HG02642 (cell line): ENCODE measurements at regions not wholly inside any gene's neighbourhood (a gene's known extent, or its start where the extent isn't known, plus 50 kb on each side); places are given as distances from the start of the nearest gene placed in this dataset.
"Not testable (repeated sequence)": the region's sequence is repeated elsewhere in the genome, so short reads cannot be mapped to it uniquely, and the experiment has no call there.

ENCODE experiments used
- ATAC-seq: cut with Tn5 transposase; IDR thresholded peaks from one replicate; pipeline ENCODE4 v1.9.1; 2021; ENCODE audit warnings: mild to moderate bottlenecking; ENCODE audit not compliant: unreplicated experiment, poor library complexity

DNA sequence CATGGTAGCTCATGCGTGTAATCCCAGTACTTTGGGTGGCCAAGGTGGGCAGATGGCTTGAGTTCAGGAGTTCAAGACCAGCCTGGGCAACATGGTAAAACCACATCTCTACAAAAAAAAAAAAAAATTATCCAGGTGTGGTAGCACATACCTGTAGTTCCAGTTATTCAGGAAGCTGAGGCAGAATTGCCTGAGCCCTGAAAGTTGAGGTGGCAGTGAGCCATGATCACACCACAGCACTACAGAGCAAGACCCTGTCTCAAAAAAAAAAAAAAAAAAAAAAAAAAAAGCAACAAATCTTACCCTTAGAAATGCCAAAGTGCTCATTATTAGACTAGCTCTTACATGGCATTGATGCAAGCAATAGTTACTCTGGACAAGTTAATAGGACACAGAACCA is 724.9 kb downstream of the MAT2B start:
- ATAC-seq: no peak

DNA sequence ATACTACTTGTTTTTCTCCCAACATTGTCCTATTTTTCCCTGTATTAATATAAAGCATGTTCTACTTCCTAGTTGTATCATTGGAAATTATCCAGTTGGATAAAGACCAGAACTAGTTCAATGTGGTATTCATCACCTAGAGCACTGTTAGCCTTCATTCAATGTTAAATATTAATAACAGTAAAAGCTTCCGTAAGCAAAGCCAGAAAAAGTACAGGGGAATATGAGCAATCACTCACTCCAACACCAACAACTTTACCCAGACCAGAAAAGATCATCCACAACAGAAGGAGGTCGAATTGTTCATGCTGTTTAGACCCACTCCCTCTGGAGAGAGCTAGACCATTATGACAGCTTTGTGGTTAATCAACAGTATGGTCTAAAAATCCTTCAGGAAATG is 728.4 kb downstream of the MAT2B start:
- no peak for ATAC-seq

DNA sequence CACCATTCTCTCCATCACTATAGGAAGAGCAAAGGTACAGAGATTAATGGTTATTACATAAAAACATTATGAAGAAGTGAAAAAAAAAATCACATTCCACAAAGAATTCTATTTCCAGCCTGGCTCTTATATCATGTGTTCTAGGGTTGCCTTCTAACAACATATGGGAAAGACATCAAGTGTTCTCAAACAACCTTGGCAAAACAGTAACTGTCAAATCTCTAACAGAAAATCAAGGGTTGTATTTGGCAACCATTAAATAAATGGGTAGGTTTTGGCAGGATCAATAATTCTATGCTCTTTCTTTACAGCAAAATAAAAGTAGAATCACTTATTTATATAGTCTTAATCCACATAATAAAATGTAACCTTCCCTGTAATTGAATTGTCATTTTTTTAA is 728.9 kb downstream of the MAT2B start:
- ATAC-seq: no peak

DNA sequence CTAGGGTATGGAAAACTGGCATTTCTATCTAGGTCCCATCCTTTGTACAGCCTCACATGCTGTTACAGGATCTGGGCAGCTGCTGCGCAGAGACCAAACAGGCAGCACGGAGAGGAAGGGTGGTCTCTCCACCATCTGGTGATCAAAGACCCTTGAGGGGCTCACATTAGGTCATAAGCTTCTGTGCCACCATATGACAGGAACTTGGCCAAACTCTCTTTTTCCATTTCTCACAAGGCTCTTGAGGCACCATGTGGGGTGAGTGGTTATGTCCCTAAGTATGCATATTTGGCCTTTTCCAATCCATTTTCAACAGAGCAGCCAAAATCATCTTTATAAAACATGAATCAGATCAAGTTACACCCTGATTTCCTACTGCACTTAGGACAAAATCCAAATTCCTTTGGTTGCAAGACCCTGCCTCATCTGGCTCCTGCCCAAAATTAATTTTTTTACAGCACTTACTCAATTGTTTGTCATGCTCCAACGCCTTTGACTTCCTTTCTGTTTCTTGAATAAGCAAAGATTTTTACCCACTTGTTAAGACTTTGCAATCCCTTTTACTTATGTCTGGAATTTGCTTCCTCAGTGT is 730.0 kb downstream of the MAT2B start:
- no peak for ATAC-seq

DNA sequence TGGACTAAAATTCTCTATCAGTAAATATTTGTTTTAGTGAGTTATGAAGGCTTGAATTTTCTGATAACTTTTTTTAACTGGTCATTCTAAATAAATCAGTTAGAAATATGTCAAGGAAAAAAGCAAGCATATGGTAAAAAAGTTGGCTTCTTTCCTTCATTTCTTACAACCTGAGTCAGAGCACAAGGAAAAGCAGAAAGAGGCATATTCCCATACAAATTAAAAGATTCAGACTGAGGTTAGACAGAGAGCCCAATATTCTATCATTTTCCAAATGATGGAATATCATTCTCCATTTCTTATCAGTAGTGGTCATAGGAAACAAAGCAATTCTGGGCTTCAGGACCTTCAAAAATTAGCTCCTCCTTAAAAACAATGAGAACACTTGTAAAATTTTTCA is 732.1 kb downstream of the MAT2B start:
- no peak for ATAC-seq

DNA sequence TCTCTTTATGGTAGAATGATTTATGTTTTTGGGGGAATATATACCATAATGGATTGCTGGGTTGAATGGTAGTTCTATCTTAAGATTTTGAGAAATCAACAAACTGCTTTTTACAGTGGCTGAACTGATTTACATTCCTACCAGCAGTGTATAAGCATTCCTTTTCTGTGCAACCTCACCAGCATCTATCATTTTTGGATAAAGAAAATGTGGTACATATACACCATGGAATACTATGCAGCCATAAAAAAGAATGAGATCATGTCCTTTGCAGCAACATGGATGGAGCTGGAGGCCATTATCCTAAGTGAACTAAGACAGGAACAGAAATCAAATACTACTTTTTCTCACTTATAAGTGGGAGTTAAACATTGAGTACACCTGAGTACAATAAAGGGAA is 746.4 kb downstream of the MAT2B start:
- not testable (repeated sequence) for ATAC-seq

- ATAC-seq: no peak
Observed at GRCh38 chr5:164253764-164254163, 748.3 kb downstream of the MAT2B start.

- ATAC-seq: no peak
Observed at GRCh38 chr5:164255598-164256213, 750.3 kb downstream of the MAT2B start.

DNA sequence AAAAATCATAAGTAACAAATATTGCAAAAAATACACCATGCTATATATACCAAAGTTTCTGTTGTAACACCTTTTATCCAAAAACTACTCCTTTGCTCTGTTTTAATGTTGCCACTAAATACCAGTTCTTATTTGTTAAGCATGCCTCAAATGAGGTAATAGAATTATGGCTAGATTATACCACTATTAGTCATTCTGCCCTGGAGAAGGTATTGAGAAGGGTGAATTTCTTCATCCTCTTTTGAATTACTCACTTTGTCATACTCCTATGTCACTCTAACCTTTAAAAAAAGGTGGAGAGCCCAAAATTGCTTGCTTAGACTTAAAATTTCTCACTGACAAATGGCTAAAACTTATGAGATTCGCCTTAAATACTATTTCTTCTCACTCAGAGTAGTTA is 750.9 kb downstream of the MAT2B start:
- no peak for ATAC-seq

DNA sequence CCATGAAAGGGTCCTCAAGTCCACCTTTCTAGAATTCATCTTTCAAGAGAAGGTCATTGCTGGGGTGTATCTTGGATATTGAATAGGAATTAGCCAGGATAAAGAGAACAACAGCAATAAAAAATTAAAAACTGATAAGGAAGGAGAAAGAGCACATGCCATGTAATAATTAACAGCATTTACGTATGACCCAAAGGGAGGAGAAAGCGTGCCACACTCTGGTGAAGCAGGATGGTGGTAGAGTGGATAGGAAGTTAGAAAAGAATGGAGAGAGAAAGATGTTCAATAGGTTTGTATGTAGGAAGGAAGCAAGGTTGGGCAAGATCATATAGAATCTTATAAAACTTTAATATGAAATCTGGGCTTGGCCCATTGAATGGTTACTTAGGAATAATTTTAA is 751.5 kb downstream of the MAT2B start:
- ATAC-seq: no peak

DNA sequence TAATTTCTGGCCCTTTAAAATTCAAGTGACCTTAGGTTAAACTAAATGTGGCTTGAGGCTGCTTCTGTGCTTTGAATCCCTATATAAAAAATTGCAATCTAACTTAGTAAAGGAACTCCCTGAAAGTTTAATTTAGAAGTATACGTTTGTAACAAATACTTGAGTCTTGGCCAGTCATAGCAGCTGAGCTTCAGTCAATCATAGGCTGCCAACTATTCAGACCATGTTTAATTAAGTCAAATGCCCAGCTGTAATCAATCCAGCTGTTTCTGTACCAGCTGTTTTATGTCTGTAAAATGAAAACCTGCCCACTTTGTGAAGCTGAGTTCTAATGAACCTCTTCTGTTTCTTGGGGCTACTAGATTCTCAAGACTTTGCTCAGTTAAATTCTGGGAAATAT is 760.1 kb downstream of the MAT2B start:
- no peak for ATAC-seq

DNA sequence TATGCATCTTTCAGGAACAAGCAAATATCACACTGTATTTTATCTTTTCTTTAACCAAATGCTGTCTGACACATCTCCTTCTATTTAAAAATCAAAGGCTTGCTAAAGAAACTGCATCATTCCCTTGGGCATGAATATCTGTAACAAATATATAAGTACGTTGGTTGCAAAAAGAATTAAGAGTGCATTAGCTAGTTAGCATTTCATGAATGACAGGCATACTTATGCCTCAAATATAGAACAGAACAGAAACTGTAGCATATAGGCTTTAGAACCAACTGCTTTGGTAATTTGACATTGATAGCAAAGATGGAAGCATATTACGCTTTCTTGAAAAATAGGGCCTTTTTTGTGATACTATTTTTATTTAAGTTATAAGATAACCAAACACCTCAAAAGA is 761.2 kb downstream of the MAT2B start:
- no peak for ATAC-seq

GRCh38 chr5:164277720-164278119 is 772.3 kb downstream of the MAT2B start:
- no peak for ATAC-seq

DNA sequence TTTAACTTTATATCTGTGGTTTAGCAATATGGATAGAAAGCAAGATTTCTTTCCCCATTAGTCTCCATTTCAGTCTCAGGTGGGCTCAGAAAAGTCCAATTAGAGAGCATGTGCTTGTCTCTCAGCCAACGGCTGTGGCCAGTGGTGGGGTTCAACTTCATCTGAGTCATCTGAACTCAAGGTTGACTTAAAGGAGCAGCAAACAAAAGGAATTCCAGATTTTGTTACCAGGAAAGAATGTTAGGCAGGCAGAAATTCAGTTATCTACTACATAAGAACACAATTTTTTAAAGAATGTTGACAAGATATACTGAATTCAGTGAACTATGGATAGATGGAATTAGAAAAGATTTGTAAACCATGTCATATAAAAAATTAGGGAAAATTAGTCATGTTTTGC is 784.1 kb downstream of the MAT2B start:
- no peak for ATAC-seq

DNA sequence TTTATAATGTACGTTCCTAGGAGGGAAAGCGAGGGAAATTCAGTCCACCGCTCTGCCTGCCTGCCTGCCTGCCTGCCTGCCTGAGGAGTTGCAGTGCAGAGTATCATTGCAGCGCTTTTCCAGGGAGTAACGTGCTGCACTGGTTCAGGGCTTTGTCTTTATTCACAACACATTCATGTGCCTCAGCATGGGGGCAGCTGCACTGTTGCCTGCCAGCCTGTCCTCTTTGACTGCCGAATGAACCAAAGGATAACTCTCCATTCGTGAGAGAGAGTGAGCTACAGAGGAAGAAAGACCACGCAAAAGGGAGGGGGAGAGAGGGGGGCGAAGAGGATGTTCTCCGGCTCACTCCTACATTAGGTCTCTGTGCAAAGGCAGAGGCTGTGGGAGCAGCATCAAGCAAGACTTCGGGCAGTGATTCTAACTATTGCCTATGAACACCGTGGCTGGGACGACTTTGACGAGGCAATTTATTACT is 791.2 kb downstream of the MAT2B start:
- no peak for ATAC-seq

GRCh38 chr5:164298165-164298564 is 792.7 kb downstream of the MAT2B start:
- no peak for ATAC-seq

- no peak for ATAC-seq
Observed at GRCh38 chr5:164300295-164300694, 794.9 kb downstream of the MAT2B start.

DNA sequence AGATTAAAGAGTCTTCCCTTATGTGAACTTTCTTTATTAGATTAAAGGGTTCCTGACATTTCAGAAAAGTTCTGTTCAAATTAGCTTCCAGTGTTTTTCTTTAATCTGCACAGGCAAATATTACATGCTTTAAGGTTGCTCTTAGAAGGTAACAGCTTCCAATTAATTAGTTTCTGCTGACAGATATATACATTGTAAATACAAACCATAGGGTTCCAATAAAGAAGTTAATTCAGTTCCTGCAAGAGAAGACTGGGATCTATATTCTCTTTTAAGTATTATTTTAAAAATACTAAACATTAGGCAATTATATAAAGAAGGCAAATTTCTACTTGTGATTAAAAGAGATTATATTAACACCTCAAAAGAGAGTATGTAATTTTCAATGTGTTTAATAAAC is 795.7 kb downstream of the MAT2B start:
- no peak for ATAC-seq

- no peak for ATAC-seq
Observed at GRCh38 chr5:164301708-164302107, 796.3 kb downstream of the MAT2B start.

DNA sequence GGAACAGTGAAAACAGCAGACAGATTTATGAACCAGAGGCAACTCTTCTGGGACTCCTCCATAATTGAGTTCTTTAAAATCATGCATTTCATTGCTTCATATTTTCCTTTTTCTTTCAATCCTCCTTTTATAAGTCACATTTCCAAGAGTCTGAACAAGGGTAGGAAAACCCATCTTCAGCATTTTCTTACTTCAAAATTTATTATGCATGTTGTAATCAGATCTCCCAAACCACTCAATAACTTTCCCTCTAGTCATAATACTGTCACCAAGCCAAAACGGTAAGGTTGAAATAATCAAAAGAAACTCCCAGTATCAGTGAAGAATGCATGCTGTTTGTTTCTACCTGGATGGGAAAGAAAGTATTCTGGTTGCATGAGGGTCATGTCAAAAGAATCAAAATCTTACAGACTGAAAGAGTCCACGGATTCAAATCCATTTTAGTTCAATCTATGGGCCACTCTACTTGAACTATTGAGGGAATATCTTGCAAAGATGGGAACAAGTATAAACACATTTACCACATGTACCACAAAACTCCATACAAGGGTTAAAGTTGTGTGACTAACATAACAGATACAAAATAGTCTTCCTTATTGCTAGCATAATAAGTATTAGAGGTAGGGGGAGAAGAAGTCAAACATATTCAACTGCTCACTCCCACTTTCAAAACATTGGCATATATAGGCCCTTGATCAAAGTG is 797.3 kb downstream of the MAT2B start:
- ATAC-seq: no peak

DNA sequence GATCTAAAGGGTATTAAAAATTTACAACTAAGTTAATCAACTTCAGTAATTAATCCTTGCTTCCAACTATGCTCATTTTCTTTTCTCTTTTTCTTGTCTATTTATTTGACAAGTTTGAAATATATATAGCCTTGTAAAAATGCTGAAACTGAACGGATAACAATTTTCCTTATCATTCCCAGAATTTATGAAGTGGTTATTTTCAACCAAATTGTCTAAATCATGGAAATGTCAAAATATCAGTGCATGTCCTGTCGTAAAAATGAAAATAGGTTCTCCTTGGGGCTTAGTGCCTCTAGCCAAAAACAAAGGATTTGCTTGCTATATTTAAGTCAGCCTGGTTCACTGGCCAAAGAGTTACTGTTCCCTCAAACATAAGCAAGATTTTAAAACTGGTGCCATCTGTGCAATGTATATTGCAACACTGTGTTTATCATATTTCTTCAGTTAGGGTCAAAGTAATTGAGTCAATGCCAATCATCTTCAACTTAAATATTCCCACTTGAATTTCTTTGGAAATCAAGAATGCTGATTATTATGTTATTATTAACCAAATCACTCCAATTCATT is 798.3 kb downstream of the MAT2B start:
- ATAC-seq: no peak
